GM12873 (cell line): ENCODE measurements at regions not wholly inside any gene's neighbourhood (a gene's known extent, or its start where the extent isn't known, plus 50 kb on each side); places are given as distances from the start of the nearest gene placed in this dataset.

Experiments
- CTCF ChIP-seq: IDR thresholded peaks from 2 replicates; pipeline ENCODE4 v1.5.1; 2012; ENCODE audit warnings: low read depth, mild to moderate bottlenecking, moderate library complexity, low read length, control low read depth; ENCODE audit not compliant: insufficient read depth; ENCODE audit errors: missing control alignments

GRCh38 chr7:142681314-142682092 is 67.8 kb upstream of the PRSS1 start:
- TF ChIP-seq CTCF, result no peak

GRCh38 chr7:142671506-142671905 is 77.8 kb upstream of the PRSS1 start:
- TF ChIP-seq CTCF, result no peak

- no peak for TF ChIP-seq CTCF
These were observed 78.8 kb upstream of the PRSS1 start for GRCh38 chr7:142670511-142670910.

- TF ChIP-seq CTCF, result peak; percentile 45
These were observed 80.1 kb upstream of the PRSS1 start for GRCh38 chr7:142669074-142669654.

GRCh38 chr7:142668495-142668894 is 80.8 kb upstream of the PRSS1 start:
- TF ChIP-seq CTCF, result no peak

GRCh38 chr7:142657376-142657775 is 91.9 kb upstream of the PRSS1 start:
- no peak for TF ChIP-seq CTCF

GRCh38 chr7:142654398-142654797 is 94.9 kb upstream of the PRSS1 start:
- no peak for TF ChIP-seq CTCF
